Fibroblast of skin of right biceps (primary cell): ENCODE measurements at regions not wholly inside any gene's neighbourhood (a gene's known extent, or its start where the extent isn't known, plus 50 kb on each side); places are given as distances from the start of the nearest gene placed in this dataset.
A peak's percentile ranks its signal among the peaks of the same experiment; 100 is the strongest.

Source experiments
- DNase-seq: peaks from one replicate; pipeline ENCODE4 v3.0.0-alpha.2; 2013

GRCh38 chr14:97275276-97275675 is 478.1 kb downstream of the VRK1 start:
- no peak for DNase-seq

- DNase-seq = no peak
These were observed 479.4 kb downstream of the VRK1 start for GRCh38 chr14:97276573-97276972.

GRCh38 chr14:97277711-97278110 is 480.5 kb downstream of the VRK1 start:
- DNase-seq = no peak

- peak; percentile 41 for DNase-seq
These were observed 483.3 kb downstream of the VRK1 start for GRCh38 chr14:97280526-97280925.

GRCh38 chr14:97281741-97282140 is 484.6 kb downstream of the VRK1 start:
- DNase-seq = no peak

GRCh38 chr14:97282210-97283004 is 485.2 kb downstream of the VRK1 start:
- DNase-seq = no peak

- no peak for DNase-seq
These were observed 485.8 kb downstream of the VRK1 start for GRCh38 chr14:97283005-97283403.

GRCh38 chr14:97283426-97283825 is 486.2 kb downstream of the VRK1 start:
- no peak for DNase-seq

GRCh38 chr14:97283841-97284240 is 486.7 kb downstream of the VRK1 start:
- no peak for DNase-seq

GRCh38 chr14:97287956-97288355 is 490.8 kb downstream of the VRK1 start:
- DNase-seq = no peak

GRCh38 chr14:97290065-97290464 is 492.9 kb downstream of the VRK1 start:
- no peak for DNase-seq

GRCh38 chr14:97290977-97291376 is 493.8 kb downstream of the VRK1 start:
- no peak for DNase-seq

- peak; percentile 4 for DNase-seq
These were observed 496.5 kb downstream of the VRK1 start for GRCh38 chr14:97293659-97294058.

- no peak for DNase-seq
These were observed 498.0 kb downstream of the VRK1 start for GRCh38 chr14:97295108-97295710.

- DNase-seq = no peak
These were observed 499.0 kb downstream of the VRK1 start for GRCh38 chr14:97296176-97296575.

GRCh38 chr14:97297100-97297499 is 499.9 kb downstream of the VRK1 start:
- DNase-seq = no peak

- no peak for DNase-seq
These were observed 501.1 kb downstream of the VRK1 start for GRCh38 chr14:97298331-97298730.

GRCh38 chr14:97298736-97299135 is 501.6 kb downstream of the VRK1 start:
- no peak for DNase-seq

- DNase-seq = no peak
These were observed 502.5 kb downstream of the VRK1 start for GRCh38 chr14:97299661-97300060.

GRCh38 chr14:97301931-97302559 is 504.9 kb downstream of the VRK1 start:
- DNase-seq = no peak

GRCh38 chr14:97306133-97306759 is 509.1 kb downstream of the VRK1 start:
- no peak for DNase-seq

- peak; percentile 3 for DNase-seq
These were observed 509.6 kb downstream of the VRK1 start for GRCh38 chr14:97306760-97307246.

- no peak for DNase-seq
These were observed 514.2 kb downstream of the VRK1 start for GRCh38 chr14:97311411-97311810.

GRCh38 chr14:97312910-97313309 is 515.7 kb downstream of the VRK1 start:
- no peak for DNase-seq
